Ectodermal cell (in vitro differentiated cells): ENCODE measurements at regions not wholly inside any gene's neighbourhood (a gene's known extent, or its start where the extent isn't known, plus 50 kb on each side); places are given as distances from the start of the nearest gene placed in this dataset.

ENCODE experiments used
- H3K27ac ChIP-seq: 2 replicates; pipeline ENCODE4 v1.7.0; 2013; ENCODE audit warnings: mild to moderate bottlenecking, low read depth, low read length; ENCODE audit not compliant: insufficient read depth, poor library complexity, severe bottlenecking
- H3K27me3 ChIP-seq: 2 replicates; pipeline ENCODE4 v1.7.0; 2013; ENCODE audit warnings: mild to moderate bottlenecking, low read length; ENCODE audit not compliant: insufficient read depth, control insufficient read depth, poor library complexity, severe bottlenecking
- H3K36me3 ChIP-seq: one replicate; pipeline ENCODE4 v1.7.0; 2013; ENCODE audit warnings: low read length; ENCODE audit not compliant: control insufficient read depth, insufficient read depth
- H3K4me1 ChIP-seq: one replicate; pipeline ENCODE4 v1.7.0; 2013; ENCODE audit warnings: low read length; ENCODE audit not compliant: control insufficient read depth, insufficient read depth
- H3K4me3 ChIP-seq: 2 replicates; pipeline ENCODE4 v1.7.0; 2013; ENCODE audit warnings: low read depth, low read length, control low read depth; ENCODE audit not compliant: insufficient read depth
- H3K9me3 ChIP-seq: 2 replicates; pipeline ENCODE4 v1.7.0; 2013; ENCODE audit warnings: mild to moderate bottlenecking, low read length, moderate library complexity; ENCODE audit not compliant: control insufficient read depth
- WGBS, 2 experiments: methylation state at CpG; one replicate each; pipeline ENCODE4 v1.1.7; 2013; ENCODE audit warnings: missing lambda C conversion rate in 2 of 2; 5-methylcytosine and 5-hydroxymethylcytosine counted together

- Histone ChIP-seq H3K4me3 (no peak overlapping the region), H3K27me3 (no peaks in the 10 kb centered on the region), H3K36me3 (no peaks in the 10 kb centered on the region), H3K4me1 (no peaks in the 10 kb centered on the region), H3K9me3 (no peaks in the 10 kb centered on the region), H3K27ac (no peak overlapping the region)
- 78 to 85% methylated on average over 4 of the region's 4 CpGs for WGBS, 2 experiments
These were observed 317.0 kb upstream of the TMPO start for GRCh38 chr12:98198261-98198982.

- Histone ChIP-seq H3K4me3 (no peak overlapping the region), H3K36me3 (no peaks in the 10 kb centered on the region), H3K9me3 (no peaks in the 10 kb centered on the region), H3K4me1 (no peaks in the 10 kb centered on the region), H3K27me3 (no peaks in the 10 kb centered on the region), H3K27ac (no peak overlapping the region)
- WGBS, 2 experiments, result 92 to 94% methylated on average over 7 of the region's 7 CpGs
These were observed 306.6 kb upstream of the TMPO start for GRCh38 chr12:98208816-98209215.

GRCh38 chr12:98211909-98212695 lies 303.3 kb upstream of the TMPO start:
- H3K4me1 ChIP-seq, result no peaks in the 10 kb centered on the region
- H3K9me3 ChIP-seq, result no peaks in the 10 kb centered on the region
- 89 to 92% methylated on average over 8 of the region's 8 CpGs for whole genome bisulfite sequencing, 2 experiments
- no peak overlapping the region for H3K27ac ChIP-seq
- no peaks in the 10 kb centered on the region for H3K36me3 ChIP-seq
- H3K4me3 ChIP-seq, result no peak overlapping the region
- no peaks in the 10 kb centered on the region for H3K27me3 ChIP-seq

GRCh38 chr12:98213556-98213955 lies 301.8 kb upstream of the TMPO start:
- no peak overlapping the region for H3K4me3 ChIP-seq
- WGBS, 2 experiments, result 40 to 48% methylated on average over 6 of the region's 6 CpGs

GRCh38 chr12:98217257-98217656 lies 298.1 kb upstream of the TMPO start:
- Histone ChIP-seq H3K36me3 (no peaks in the 10 kb centered on the region), H3K27me3 (no peaks in the 10 kb centered on the region), H3K4me1 (no peaks in the 10 kb centered on the region), H3K4me3 (no peak overlapping the region), H3K27ac (no peak overlapping the region), H3K9me3 (no peaks in the 10 kb centered on the region)
- WGBS, 2 experiments, result 90 to 92% methylated on average over 1 of the region's 1 CpG

More at GRCh38 chr12:98213556-98213955, 301.8 kb upstream of the TMPO start:
- H3K36me3 ChIP-seq, result no peaks in the 10 kb centered on the region
- H3K27ac ChIP-seq, result no peak overlapping the region
- no peaks in the 10 kb centered on the region for H3K4me1 ChIP-seq
- H3K27me3 ChIP-seq, result no peaks in the 10 kb centered on the region
- H3K9me3 ChIP-seq, result no peaks in the 10 kb centered on the region

- Histone ChIP-seq H3K9me3 (no peaks in the 10 kb centered on the region), H3K36me3 (no peaks in the 10 kb centered on the region), H3K4me3 (no peak overlapping the region), H3K27ac (no peak overlapping the region), H3K27me3 (no peaks in the 10 kb centered on the region), H3K4me1 (no peaks in the 10 kb centered on the region)
- WGBS, 2 experiments, result 64 to 69% methylated on average over 2 of the region's 2 CpGs
These were observed 294.8 kb upstream of the TMPO start for GRCh38 chr12:98220636-98221035.

GRCh38 chr12:98221243-98221808 lies 294.1 kb upstream of the TMPO start:
- no peak overlapping the region for H3K4me3 ChIP-seq
- no peaks in the 10 kb centered on the region for H3K36me3 ChIP-seq
- 91 to 93% methylated on average over 6 to 8 of the region's 8 CpGs for WGBS, 2 experiments
- H3K9me3 ChIP-seq, result no peaks in the 10 kb centered on the region
- no peaks in the 10 kb centered on the region for H3K4me1 ChIP-seq
- no peak overlapping the region for H3K27ac ChIP-seq
- no peaks in the 10 kb centered on the region for H3K27me3 ChIP-seq

GRCh38 chr12:98222135-98222534 lies 293.3 kb upstream of the TMPO start:
- H3K9me3 ChIP-seq, result no peaks in the 10 kb centered on the region
- 91 to 92% methylated on average over 1 to 2 of the region's 2 CpGs for WGBS, 2 experiments
- no peaks in the 10 kb centered on the region for H3K27me3 ChIP-seq
- H3K4me3 ChIP-seq, result no peak overlapping the region
- no peaks in the 10 kb centered on the region for H3K4me1 ChIP-seq
- no peak overlapping the region for H3K27ac ChIP-seq
- no peaks in the 10 kb centered on the region for H3K36me3 ChIP-seq

- H3K9me3 ChIP-seq, result no peaks in the 10 kb centered on the region
- H3K4me3 ChIP-seq, result no peak overlapping the region
- H3K27me3 ChIP-seq, result no peaks in the 10 kb centered on the region
- no peak overlapping the region for H3K27ac ChIP-seq
- 86 to 92% methylated on average over 4 to 5 of the region's 5 CpGs for WGBS, 2 experiments
- H3K4me1 ChIP-seq, result no peaks in the 10 kb centered on the region
- no peaks in the 10 kb centered on the region for H3K36me3 ChIP-seq
These were observed 290.7 kb upstream of the TMPO start for GRCh38 chr12:98224584-98225221.

- no peaks in the 10 kb centered on the region for H3K4me1 ChIP-seq
- no peak overlapping the region for H3K27ac ChIP-seq
- no peaks in the 10 kb centered on the region for H3K9me3 ChIP-seq
- H3K4me3 ChIP-seq, result no peak overlapping the region
- H3K36me3 ChIP-seq, result no peaks in the 10 kb centered on the region
- H3K27me3 ChIP-seq, result no peaks in the 10 kb centered on the region
- 82 to 99% methylated on average over 4 to 5 of the region's 6 CpGs for WGBS, 2 experiments
These were observed 288.2 kb upstream of the TMPO start for GRCh38 chr12:98227162-98227561.
